Endodermal cell (in vitro differentiated cells): ENCODE measurements at regions not wholly inside any gene's neighbourhood (a gene's known extent, or its start where the extent isn't known, plus 50 kb on each side); places are given as distances from the start of the nearest gene placed in this dataset.
A peak's percentile ranks its signal among the peaks of the same experiment; 100 is the strongest.

Experiments
- DNase-seq: peaks from one replicate; pipeline ENCODE4 v3.0.0-alpha.2; 2017
- H3K27ac ChIP-seq: 2 replicates; pipeline ENCODE4 v1.5.1; 2013; ENCODE audit warnings: mild to moderate bottlenecking, low read depth, low read length, moderate library complexity
- H3K27me3 ChIP-seq: 2 replicates; pipeline ENCODE4 v1.6.1; 2013; ENCODE audit warnings: mild to moderate bottlenecking, low read length, moderate library complexity; ENCODE audit not compliant: insufficient read depth, control insufficient read depth, poor library complexity, severe bottlenecking
- H3K36me3 ChIP-seq: 2 replicates; pipeline ENCODE4 v1.7.0; 2013; ENCODE audit warnings: mild to moderate bottlenecking, low read length, moderate library complexity; ENCODE audit not compliant: control insufficient read depth, insufficient read depth
- H3K4me1 ChIP-seq: one replicate; pipeline ENCODE4 v1.7.0; 2013; ENCODE audit warnings: low read length; ENCODE audit not compliant: control insufficient read depth, insufficient read depth
- H3K4me3 ChIP-seq: 2 replicates; pipeline ENCODE4 v1.5.1; 2013; ENCODE audit warnings: mild to moderate bottlenecking, low read length, moderate library complexity
- H3K9ac ChIP-seq: 2 replicates; pipeline ENCODE4 v1.6.1; 2013; ENCODE audit warnings: mild to moderate bottlenecking, low read length, moderate library complexity; ENCODE audit not compliant: poor library complexity, severe bottlenecking; ENCODE audit errors: extremely low read depth
- H3K9me3 ChIP-seq: 2 replicates; pipeline ENCODE4 v1.6.1; 2013; ENCODE audit warnings: mild to moderate bottlenecking, low read length, moderate library complexity; ENCODE audit not compliant: control insufficient read depth
- H3K27ac Mint-ChIP-seq: 2 replicates; pipeline ENCODE4 v1.8.0; 2020; ENCODE audit warnings: mixed read lengths
- H3K27me3 Mint-ChIP-seq: 2 replicates; pipeline ENCODE4 v1.8.0; 2021; ENCODE audit warnings: mild to moderate bottlenecking, mixed read lengths; ENCODE audit not compliant: insufficient read depth
- H3K36me3 Mint-ChIP-seq: 2 replicates; pipeline ENCODE4 v1.8.0; 2020; ENCODE audit warnings: low read depth, mixed read lengths
- H3K4me1 Mint-ChIP-seq: 2 replicates; pipeline ENCODE4 v1.8.0; 2020; ENCODE audit warnings: mixed read lengths
- H3K4me3 Mint-ChIP-seq: 2 replicates; pipeline ENCODE4 v1.8.0; 2020; ENCODE audit warnings: mild to moderate bottlenecking, moderate library complexity, mixed read lengths
- H3K9me3 Mint-ChIP-seq: 2 replicates; pipeline ENCODE4 v1.8.0; 2020; ENCODE audit warnings: mild to moderate bottlenecking, mixed read lengths
- WGBS, 2 experiments: methylation state at CpG; one replicate each; pipeline versions ENCODE4 v1.1.5 to v1.1.7; 2013; ENCODE audit warnings: missing lambda C conversion rate in 2 of 2, mixed read lengths in 1 of 2; ENCODE audit not compliant: insufficient coverage in 1 of 2, insufficient read length in 1 of 2; 5-methylcytosine and 5-hydroxymethylcytosine counted together
- TF ChIP-seq, protein P1 (sequence below): fragments of 200-600 bp; sonication (generic); conservative IDR thresholded peaks from 2 replicates; pipeline ENCODE4 v1.5.0; 2021; ENCODE audit warnings: antibody characterized with exemption, mild to moderate bottlenecking

DNA sequence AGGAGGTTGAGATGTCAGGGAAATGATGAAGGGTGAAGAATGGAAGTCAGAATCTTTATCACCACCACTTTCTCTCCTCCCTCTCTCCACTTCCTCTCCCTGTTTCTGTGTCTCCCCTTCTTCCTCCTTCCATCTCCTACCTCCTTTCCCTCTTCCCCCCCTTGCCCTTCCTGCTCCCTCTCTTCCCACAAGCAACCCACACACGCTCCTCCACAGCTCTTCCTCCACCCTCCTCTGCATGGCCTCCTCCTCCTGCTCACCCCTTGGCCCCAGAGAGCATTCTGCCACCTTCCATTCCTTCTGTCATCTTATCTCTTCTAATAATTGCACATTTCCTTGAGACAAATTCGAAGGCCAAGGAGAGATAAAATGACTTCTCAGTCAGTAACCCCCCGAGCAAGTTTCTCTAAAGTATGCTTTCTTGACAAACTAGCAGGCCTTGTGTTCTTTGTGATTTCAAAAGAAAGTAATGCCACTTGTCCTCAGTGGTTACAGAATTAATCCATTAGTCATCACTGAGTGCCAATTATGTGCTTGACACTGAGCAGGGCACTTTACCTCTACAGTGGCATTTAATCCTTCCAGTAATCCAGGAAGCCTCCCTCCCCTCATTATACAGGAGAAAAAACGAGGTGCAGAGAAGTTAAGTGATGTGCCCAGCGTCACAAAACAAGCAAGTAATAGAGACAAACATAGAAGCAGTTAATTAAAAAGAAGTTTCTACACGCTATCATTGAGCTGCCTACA is 72.3 kb upstream of the CCL1 start:
- DNase-seq, result no peak
- Mint-ChIP-seq H3K4me3 (no peak overlapping the region), H3K27me3 (peaks cover 8% of the 10 kb centered on the region), H3K27ac (no peak overlapping the region), H3K9me3 (no peaks in the 10 kb centered on the region), H3K4me1 (no peaks in the 10 kb centered on the region), H3K36me3 (no peaks in the 10 kb centered on the region)
- Histone ChIP-seq H3K9me3 (no peaks in the 10 kb centered on the region), H3K27me3 (no peaks in the 10 kb centered on the region), H3K27ac (no peak overlapping the region), H3K36me3 (no peaks in the 10 kb centered on the region), H3K4me1 (no peaks in the 10 kb centered on the region), H3K9ac (no peak overlapping the region), H3K4me3 (no peak overlapping the region)
- TF ChIP-seq, protein P1, sequence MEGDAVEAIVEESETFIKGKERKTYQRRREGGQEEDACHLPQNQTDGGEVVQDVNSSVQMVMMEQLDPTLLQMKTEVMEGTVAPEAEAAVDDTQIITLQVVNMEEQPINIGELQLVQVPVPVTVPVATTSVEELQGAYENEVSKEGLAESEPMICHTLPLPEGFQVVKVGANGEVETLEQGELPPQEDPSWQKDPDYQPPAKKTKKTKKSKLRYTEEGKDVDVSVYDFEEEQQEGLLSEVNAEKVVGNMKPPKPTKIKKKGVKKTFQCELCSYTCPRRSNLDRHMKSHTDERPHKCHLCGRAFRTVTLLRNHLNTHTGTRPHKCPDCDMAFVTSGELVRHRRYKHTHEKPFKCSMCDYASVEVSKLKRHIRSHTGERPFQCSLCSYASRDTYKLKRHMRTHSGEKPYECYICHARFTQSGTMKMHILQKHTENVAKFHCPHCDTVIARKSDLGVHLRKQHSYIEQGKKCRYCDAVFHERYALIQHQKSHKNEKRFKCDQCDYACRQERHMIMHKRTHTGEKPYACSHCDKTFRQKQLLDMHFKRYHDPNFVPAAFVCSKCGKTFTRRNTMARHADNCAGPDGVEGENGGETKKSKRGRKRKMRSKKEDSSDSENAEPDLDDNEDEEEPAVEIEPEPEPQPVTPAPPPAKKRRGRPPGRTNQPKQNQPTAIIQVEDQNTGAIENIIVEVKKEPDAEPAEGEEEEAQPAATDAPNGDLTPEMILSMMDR, result no peak
- 86 to 92% methylated on average over 5 to 6 of the region's 6 CpGs for WGBS, 2 experiments

DNA sequence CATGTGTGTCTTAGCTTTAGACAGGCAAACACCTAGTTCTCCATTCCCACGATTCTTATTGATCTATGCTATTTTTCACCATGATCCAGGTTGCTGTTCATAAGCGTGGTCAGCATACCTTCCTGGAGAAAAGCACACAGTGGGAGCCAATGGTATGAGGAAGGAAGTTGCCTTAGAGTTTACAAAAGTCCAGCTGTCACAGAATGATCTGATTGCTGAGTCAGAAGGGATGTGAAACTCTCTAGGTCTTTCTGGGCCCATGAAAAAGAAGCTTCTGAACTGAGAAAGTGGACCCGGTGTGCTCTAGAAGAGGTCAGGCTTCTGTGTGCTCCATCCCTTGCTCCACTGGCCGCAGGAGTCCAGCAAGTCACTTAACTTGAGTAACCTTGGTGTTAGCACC is 71.0 kb upstream of the CCL1 start:
- Histone ChIP-seq H3K9me3 (no peaks in the 10 kb centered on the region), H3K36me3 (no peaks in the 10 kb centered on the region), H3K9ac (no peak overlapping the region), H3K27ac (no peak overlapping the region), H3K4me1 (no peaks in the 10 kb centered on the region), H3K4me3 (no peak overlapping the region), H3K27me3 (no peaks in the 10 kb centered on the region)
- 86 to 92% methylated on average over 2 to 4 of the region's 4 CpGs for WGBS, 2 experiments
- peaks cover 7% of the 10 kb centered on the region for H3K27me3 Mint-ChIP-seq
- no peaks in the 10 kb centered on the region for H3K4me1 Mint-ChIP-seq
- no peak overlapping the region for H3K27ac Mint-ChIP-seq
- TF ChIP-seq, protein P1, result no peak
- DNase-seq, result no peak
- no peaks in the 10 kb centered on the region for H3K36me3 Mint-ChIP-seq
- H3K4me3 Mint-ChIP-seq, result no peak overlapping the region
- H3K9me3 Mint-ChIP-seq, result no peaks in the 10 kb centered on the region

DNA sequence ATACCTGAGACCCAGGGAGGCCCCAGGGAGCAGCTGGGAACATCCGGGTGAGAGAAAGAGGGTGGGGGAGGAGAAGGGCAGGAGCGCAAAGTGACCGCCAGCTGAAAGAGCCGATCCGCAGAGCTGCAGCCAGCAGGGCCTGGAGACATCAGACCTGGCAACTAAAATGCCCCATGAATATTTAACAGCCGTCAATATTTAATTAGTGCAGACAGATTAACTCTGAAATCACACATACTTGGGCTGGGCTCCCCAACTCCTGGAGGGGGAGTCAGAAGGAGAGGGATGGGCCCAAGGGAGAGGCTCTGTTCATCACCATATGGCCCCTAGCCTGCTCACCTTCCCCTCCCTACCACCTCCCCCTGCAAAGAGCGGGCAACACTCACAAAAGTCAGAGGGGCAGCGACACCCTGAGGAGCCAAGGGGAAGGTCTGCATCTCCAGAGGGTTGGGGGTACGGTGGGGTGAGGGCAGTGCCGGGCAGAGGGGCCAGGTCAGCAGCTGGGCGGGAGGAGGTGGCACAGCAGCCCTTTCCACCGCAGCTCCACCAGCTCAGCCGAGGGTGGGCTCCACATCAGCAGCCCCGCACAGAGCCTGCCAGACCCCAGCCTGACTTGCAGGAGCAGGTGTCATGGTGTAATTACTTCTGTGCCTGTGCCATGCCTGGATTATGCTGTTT is 61.9 kb upstream of the CCL1 start:
- 53 to 67% methylated on average over 7 to 13 of the region's 14 CpGs for WGBS, 2 experiments
- Mint-ChIP-seq H3K4me1 (peaks cover 8% of the 10 kb centered on the region), H3K9me3 (no peaks in the 10 kb centered on the region), H3K4me3 (peak overlapping the region; percentile 58), H3K27ac (no peak overlapping the region), H3K27me3 (peaks cover 40% of the 10 kb centered on the region), H3K36me3 (no peaks in the 10 kb centered on the region)
- Histone ChIP-seq H3K27me3 (peaks cover 20% of the 10 kb centered on the region), H3K4me1 (no peaks in the 10 kb centered on the region), H3K36me3 (no peaks in the 10 kb centered on the region), H3K4me3 (no peak overlapping the region), H3K9me3 (no peaks in the 10 kb centered on the region), H3K9ac (no peak overlapping the region), H3K27ac (no peak overlapping the region)
- TF ChIP-seq, protein P1, result peak; percentile 46
- peak; percentile 90 for DNase-seq
